Upper lobe of left lung (tissue), 4 donors: ENCODE measurements at regions not wholly inside any gene's neighbourhood (a gene's known extent, or its start where the extent isn't known, plus 50 kb on each side); places are given as distances from the start of the nearest gene placed in this dataset.

ENCODE experiments used
- EP300 ChIP-seq, 4 donors: sonication (generic); formaldehyde crosslinking; IDR thresholded peaks; one replicate each; pipeline ENCODE4 v1.5.1; 2017; ENCODE audit warnings: antibody characterized with exemption in 4 of 4, control low read depth in 2 of 4
- POLR2A ChIP-seq, 4 donors: fragments of 450-650 bp; IDR thresholded peaks; one replicate each; pipeline ENCODE4 v1.5.1; 2016 to 2017; ENCODE audit warnings: antibody characterized with exemption in 4 of 4, mild to moderate bottlenecking in 2 of 4
- POLR2AphosphoS5 ChIP-seq, 2 donors: sonication (generic); formaldehyde crosslinking; IDR thresholded peaks; one replicate each; pipeline ENCODE4 v1.5.1; 2017; ENCODE audit warnings: antibody characterized with exemption in 2 of 2
- TF ChIP-seq, protein P1 (sequence below), 6 experiments: fragments of 450-650 bp in 4 of 6; fragments of 200-600 bp in 2 of 6; sonication (generic) in 2 of 6; IDR thresholded peaks; one replicate each; pipeline ENCODE4 v1.5.1; 2016 to 2019; ENCODE audit warnings: antibody characterized with exemption in 6 of 6

DNA sequence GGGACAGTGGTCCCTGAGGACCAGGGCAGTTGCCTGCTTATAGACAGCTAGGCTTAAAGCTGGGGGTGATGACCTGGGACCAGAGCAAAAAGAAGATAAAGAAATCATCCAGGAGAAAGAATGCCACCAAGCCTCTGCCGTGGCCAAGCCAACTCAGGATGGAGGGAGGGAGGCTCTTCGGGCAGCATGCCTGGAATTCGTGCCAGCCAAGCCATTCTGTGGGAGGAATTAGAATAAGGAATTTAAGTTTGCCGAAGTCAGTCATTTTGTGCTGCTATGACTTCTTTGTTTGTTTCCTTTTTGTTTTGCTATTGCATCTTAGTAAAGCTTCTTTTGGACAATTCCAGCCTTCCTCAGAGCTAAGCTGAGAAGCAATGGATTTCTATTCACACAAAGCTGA is 124.1 kb downstream of the EN1 start:
- TF ChIP-seq, protein P1, sequence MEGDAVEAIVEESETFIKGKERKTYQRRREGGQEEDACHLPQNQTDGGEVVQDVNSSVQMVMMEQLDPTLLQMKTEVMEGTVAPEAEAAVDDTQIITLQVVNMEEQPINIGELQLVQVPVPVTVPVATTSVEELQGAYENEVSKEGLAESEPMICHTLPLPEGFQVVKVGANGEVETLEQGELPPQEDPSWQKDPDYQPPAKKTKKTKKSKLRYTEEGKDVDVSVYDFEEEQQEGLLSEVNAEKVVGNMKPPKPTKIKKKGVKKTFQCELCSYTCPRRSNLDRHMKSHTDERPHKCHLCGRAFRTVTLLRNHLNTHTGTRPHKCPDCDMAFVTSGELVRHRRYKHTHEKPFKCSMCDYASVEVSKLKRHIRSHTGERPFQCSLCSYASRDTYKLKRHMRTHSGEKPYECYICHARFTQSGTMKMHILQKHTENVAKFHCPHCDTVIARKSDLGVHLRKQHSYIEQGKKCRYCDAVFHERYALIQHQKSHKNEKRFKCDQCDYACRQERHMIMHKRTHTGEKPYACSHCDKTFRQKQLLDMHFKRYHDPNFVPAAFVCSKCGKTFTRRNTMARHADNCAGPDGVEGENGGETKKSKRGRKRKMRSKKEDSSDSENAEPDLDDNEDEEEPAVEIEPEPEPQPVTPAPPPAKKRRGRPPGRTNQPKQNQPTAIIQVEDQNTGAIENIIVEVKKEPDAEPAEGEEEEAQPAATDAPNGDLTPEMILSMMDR (IDR thresholded peaks at IDR 0.05), result no peak
- TF ChIP-seq POLR2AphosphoS5 (IDR thresholded peaks at IDR 0.05), result no peak
- no peak for TF ChIP-seq POLR2A (IDR thresholded peaks at IDR 0.05)
- TF ChIP-seq EP300 (IDR thresholded peaks at IDR 0.05), result no peak
